Adrenal gland (tissue), 9 donors: ENCODE measurements at regions not wholly inside any gene's neighbourhood (a gene's known extent, or its start where the extent isn't known, plus 50 kb on each side); places are given as distances from the start of the nearest gene placed in this dataset.
"Not testable (repeated sequence)": the region's sequence is repeated elsewhere in the genome, so short reads cannot be mapped to it uniquely, and the experiment has no call there.

Experiments
- DNase-seq, 7 donors: peaks; one replicate each; pipeline ENCODE4 v3.0.0-alpha.2; 2019 to 2020
- H3K27ac ChIP-seq, 5 donors: fragments of 200-600 bp; sonication (generic) in 4 of 5; 1 replicate in 3 of 5; 2 replicates in 2 of 5; pipeline versions ENCODE4 v1.5.1 to v1.8.0; 2016 to 2020; ENCODE audit warnings: mild to moderate bottlenecking in 1 of 5
- H3K27me3 ChIP-seq: fragments of 200-600 bp; 2 replicates; pipeline ENCODE4 v1.8.0; 2021
- H3K36me3 ChIP-seq, 2 donors: fragments of 200-600 bp; replicated peaks in 1 of 2; 1 replicate in 1 of 2; 2 replicates in 1 of 2; pipeline versions ENCODE4 v1.5.1 to v1.8.0; 2018 to 2022
- H3K4me1 ChIP-seq, 2 donors: fragments of 200-600 bp; replicated peaks in 1 of 2; 1 replicate in 1 of 2; 2 replicates in 1 of 2; pipeline versions ENCODE4 v1.5.1 to v1.8.0; 2018 to 2021
- H3K4me3 ChIP-seq, 4 donors: fragments of 200-600 bp; sonication (generic) in 3 of 4; one replicate each; pipeline ENCODE4 v1.5.1; 2016 to 2018
- H3K9me3 ChIP-seq, 3 donors: fragments of 200-600 bp; sonication (generic) in 1 of 3; replicated peaks in 1 of 3; 1 replicate in 2 of 3; 2 replicates in 1 of 3; pipeline versions ENCODE4 v1.5.1 to v1.8.0; 2016 to 2021
- CTCF ChIP-seq, 6 experiments: fragments of 450-650 bp in 4 of 6; fragments of 200-600 bp in 2 of 6; sonication (generic) in 1 of 6; IDR thresholded peaks; 1 replicate in 5 of 6; 2 replicates in 1 of 6; pipeline versions ENCODE4 v1.5.1 to v1.8.0; 2016 to 2021; ENCODE audit warnings: antibody characterized with exemption in 6 of 6, mild to moderate bottlenecking in 2 of 6, moderate library complexity in 1 of 6
- POLR2A ChIP-seq, 2 donors: fragments of 450-650 bp; IDR thresholded peaks; one replicate each; pipeline ENCODE4 v1.6.1; 2017; ENCODE audit warnings: antibody characterized with exemption in 2 of 2, mild to moderate bottlenecking in 2 of 2, moderate library complexity in 1 of 2
- WGBS, 4 donors: extraction: QIAGEN DNeasy Blood & Tissue Kit in 2 of 4; methylation state at CpG; one replicate each; pipeline versions ENCODE4 v1.1.5 to v1.1.7; 2013 to 2017; 5-methylcytosine and 5-hydroxymethylcytosine counted together
- intact Hi-C, 2 donors: fragments of 100-400 bp; cut with DNase I; formaldehyde crosslinking; loops; one replicate each; pipeline versions ENCODE4 v1.14.1 to v1.15.0; 2022 to 2023
- donor health status: healthy with polysubstance abuse.
- donor health status: Bipolar disorder and iron deficiency.
- donor health status: DM: yes; HTN: yes; CAD: no.
- donor health status: DM: no; HTN: no; CAD: no.
- donor health status: DM: no; HTN: no; CAD: no.

GRCh38 chr15:84113919-84114318 is 121.7 kb upstream of the GOLGA6L4 start:
- Histone ChIP-seq H3K9me3 (no peaks in the 10 kb centered on the region), H3K4me1 (no peaks in the 10 kb centered on the region), H3K36me3 (no peaks in the 10 kb centered on the region), H3K4me3 (no peak overlapping the region), H3K27me3 (no peaks in the 10 kb centered on the region), H3K27ac (no peak overlapping the region)
- no peak for TF ChIP-seq POLR2A (IDR thresholded peaks at IDR 0.05)
- no peak for TF ChIP-seq CTCF (IDR thresholded peaks at IDR 0.05)
- intact Hi-C loops = no loop called here
- DNase-seq = no peak
- 81 to 89% (median 86%) methylated on average over 5 of the region's 5 CpGs for whole genome bisulfite sequencing, 4 donors

- H3K4me1 ChIP-seq, H3K9me3 ChIP-seq, DNase-seq, H3K4me3 ChIP-seq, H3K27me3 ChIP-seq, H3K36me3 ChIP-seq, H3K27ac ChIP-seq, intact Hi-C loops: not testable (repeated sequence)
- 82 to 90% (median 86%) methylated on average over 7 of the region's 7 CpGs for WGBS, 4 donors
Measured at GRCh38 chr15:84114680-84115079, 120.9 kb upstream of the GOLGA6L4 start.

- H3K27ac ChIP-seq, H3K27me3 ChIP-seq, H3K36me3 ChIP-seq, H3K4me1 ChIP-seq, intact Hi-C loops, H3K4me3 ChIP-seq, H3K9me3 ChIP-seq, DNase-seq: not testable (repeated sequence)
- WGBS, 4 donors = 50 to 75% (median 64%) methylated on average over 1 of the region's 1 CpG
Measured at GRCh38 chr15:84119351-84119750, 116.2 kb upstream of the GOLGA6L4 start.

- WGBS, 4 donors = 54 to 82% (median 69%) methylated on average over 4 of the region's 4 CpGs
- H3K27ac ChIP-seq, DNase-seq, H3K4me1 ChIP-seq, intact Hi-C loops, H3K27me3 ChIP-seq, H3K4me3 ChIP-seq, H3K9me3 ChIP-seq, H3K36me3 ChIP-seq: not testable (repeated sequence)
Measured at GRCh38 chr15:84120903-84121302, 114.7 kb upstream of the GOLGA6L4 start.

GRCh38 chr15:84128706-84129105 is 106.9 kb upstream of the GOLGA6L4 start:
- H3K4me3 ChIP-seq, H3K36me3 ChIP-seq, DNase-seq, H3K27me3 ChIP-seq, H3K9me3 ChIP-seq, H3K27ac ChIP-seq, intact Hi-C loops, H3K4me1 ChIP-seq: not testable (repeated sequence)
- 79 to 86% (median 83%) methylated on average over 2 of the region's 2 CpGs for WGBS, 4 donors

GRCh38 chr15:84130098-84130831 is 105.3 kb upstream of the GOLGA6L4 start:
- H3K27ac ChIP-seq, H3K36me3 ChIP-seq, intact Hi-C loops, H3K9me3 ChIP-seq, H3K27me3 ChIP-seq, H3K4me3 ChIP-seq, H3K4me1 ChIP-seq, DNase-seq: not testable (repeated sequence)
- WGBS, 4 donors = 59 to 71% (median 65%) methylated on average over 7 to 9 of the region's 9 CpGs

GRCh38 chr15:84135931-84136456 is 99.6 kb upstream of the GOLGA6L4 start:
- DNase-seq, H3K4me1 ChIP-seq, H3K4me3 ChIP-seq, H3K9me3 ChIP-seq, intact Hi-C loops, H3K27ac ChIP-seq, H3K36me3 ChIP-seq, H3K27me3 ChIP-seq: not testable (repeated sequence)
- 90 to 97% (median 91%) methylated on average over 2 of the region's 3 CpGs for WGBS, 4 donors
